COLO829 (cell line): ENCODE measurements at regions not wholly inside any gene's neighbourhood (a gene's known extent, or its start where the extent isn't known, plus 50 kb on each side); places are given as distances from the start of the nearest gene placed in this dataset.

Experiments
- DNase-seq: peaks from one replicate; pipeline ENCODE4 v3.0.0; 2012; ENCODE audit warnings: low spot score

DNA sequence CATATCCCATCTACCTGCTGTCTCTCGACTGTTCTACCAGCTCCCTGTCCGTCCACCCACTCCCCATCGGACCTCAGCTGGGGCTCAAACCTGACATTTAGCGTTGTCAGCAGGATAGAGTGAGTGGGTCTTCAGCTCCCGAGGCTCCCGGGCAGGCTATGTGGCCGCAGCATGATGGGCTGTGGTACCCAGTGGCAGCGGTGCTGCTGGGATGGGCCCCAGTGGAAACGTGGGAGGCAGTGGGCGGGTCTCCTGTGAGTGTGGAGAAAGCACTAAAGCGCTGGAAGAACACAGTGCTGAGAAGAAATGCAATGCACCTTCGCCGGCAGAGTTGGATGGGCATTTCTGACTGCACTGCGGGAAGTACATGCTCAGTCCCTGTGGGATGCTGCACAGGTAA lies 204.8 kb upstream of the SYT4 start:
- DNase-seq = no peak

DNA sequence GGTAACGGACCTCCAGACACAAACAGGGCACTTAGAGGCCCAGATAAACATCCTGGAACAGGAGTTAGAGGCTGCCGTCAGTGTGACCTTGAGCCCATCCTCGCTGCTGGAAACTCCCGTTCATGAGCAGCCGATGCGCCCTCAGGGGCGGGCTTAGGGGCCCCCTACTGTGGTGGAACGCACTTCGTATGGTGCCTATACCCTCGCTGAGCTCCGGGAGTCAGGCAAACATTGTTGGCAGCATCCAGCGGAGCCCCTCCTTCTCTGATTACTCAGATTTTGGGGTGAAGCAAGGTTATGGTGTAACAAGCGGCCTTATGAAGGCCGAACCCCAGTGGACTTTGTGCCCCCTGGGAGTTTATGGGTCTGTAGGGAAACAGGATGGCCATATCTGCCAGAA lies 205.3 kb upstream of the SYT4 start:
- no peak for DNase-seq

DNA sequence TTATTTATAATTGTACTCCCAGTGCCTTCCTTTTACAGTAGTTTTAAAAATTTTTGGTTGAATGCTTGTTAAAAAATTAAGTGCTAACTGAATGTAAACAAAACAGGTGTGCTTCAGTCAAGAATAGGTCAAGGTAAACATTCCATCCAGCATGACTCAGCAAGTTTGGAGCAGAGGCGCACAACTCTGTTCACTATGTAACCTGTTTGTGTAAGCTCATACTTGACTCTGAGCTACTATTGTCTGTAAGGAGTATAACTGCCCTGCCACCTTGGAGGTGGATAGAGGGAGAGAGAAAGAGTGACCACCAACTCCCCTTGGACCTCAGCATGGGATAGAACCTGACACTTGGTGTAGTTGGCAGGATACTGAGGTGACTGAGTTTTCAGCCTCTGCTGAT lies 207.4 kb upstream of the SYT4 start:
- DNase-seq = no peak

DNA sequence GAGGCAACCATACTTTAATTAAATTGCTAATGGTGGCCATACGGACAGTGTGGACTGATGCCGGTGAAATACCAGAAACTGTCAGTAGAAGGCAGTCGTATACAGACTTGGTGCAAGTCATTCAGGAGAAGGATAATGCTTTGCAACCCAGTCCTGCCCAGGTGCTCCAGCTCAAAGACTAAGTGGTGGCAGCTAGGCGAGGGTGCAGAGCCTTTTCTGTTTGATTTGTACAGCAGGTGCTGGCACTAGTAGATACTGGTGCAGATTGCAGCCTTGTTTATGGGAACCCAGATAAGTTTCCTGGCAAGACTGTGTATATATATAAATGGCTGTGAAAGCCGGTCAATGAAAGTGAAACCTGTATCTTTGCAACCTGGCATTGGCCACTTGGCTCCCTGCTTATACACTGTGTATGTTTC lies 208.3 kb upstream of the SYT4 start:
- DNase-seq = no peak

DNA sequence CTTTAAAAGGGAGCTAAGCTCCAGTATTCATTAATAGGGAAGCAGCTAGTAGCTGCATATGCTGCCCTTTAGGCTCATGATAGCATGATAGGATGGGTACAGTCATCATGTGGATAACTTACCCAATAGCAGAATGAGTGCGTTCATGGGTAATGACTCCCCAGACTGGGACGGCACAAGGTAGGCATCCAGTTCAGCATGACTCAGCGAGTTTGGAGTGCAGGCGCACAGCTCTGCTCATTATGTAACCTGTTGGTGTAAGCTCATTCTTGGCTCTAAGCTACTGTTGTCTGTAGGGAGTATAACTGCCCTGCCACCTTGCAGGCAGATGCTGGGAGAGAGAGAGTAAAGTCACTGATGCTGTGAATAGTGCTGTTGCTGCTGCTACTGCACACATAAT lies 209.2 kb upstream of the SYT4 start:
- DNase-seq = no peak

DNA sequence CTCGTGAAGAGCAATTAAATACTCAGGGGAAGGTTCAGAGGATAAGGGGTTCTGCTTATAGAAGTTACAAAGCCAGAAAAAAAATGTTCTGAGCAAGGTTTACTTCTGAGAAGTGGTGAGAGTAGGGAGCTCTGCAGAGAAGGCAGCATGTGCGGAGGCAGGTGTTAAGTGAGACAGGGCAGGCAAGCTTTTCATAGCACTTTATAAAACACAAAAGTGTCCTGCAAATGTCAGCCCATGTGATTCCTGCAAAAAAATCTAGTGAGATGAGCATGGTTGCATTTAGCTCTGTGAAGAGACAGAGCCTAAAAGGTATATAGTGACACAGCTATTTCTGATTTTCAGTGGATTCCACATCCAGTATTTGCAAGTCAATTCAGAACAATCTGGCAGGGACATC lies 223.8 kb upstream of the SYT4 start:
- DNase-seq = no peak

DNA sequence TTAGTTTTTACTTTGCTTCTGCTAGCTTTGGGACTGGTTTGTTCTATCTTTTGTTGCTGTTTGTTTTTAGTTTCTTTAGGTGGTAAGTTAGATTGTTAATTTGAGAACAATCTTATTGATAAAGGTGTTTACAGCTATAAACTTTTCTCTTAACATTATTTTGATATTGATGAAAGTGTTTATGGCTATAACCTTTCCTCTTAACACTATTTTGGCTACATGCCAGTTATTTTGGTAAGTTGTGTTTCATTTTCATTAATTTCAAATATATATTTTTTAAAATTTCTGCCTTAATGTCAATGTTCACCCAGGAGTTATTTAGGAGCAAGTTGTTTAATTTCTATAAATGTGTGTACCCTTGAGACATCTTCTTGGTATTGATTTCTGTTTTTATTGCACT lies 229.6 kb upstream of the SYT4 start:
- no peak for DNase-seq

DNA sequence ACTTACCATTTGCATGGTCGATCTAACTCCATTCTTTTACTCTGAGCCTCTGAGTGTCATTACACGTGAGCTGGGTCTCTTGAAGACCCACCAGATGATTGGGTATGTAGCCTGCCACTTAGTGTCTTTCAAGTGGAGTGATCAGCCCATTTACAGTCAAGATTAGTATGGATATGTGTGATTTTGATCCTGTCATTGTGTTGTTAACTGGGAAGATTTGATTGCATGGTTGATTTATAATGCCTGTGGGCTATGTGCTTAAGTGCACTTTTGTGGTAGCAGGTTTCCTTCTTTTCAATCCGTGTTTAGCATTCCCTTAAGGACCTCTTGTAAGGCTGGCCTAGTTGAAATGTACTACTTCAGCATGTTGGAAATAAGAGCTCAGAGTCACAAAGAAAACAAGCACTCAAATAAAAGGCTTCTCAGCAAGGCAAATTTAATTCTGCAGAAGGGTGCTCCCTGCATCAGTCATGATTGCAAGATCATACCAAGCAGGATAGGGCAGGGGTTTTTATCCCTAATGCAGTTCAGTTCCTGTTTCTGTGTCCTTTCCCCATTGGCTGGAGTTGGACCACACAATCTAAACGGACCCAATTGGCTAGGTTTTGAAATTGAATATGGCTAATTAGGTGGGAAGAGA lies 230.7 kb upstream of the SYT4 start:
- DNase-seq = no peak

DNA sequence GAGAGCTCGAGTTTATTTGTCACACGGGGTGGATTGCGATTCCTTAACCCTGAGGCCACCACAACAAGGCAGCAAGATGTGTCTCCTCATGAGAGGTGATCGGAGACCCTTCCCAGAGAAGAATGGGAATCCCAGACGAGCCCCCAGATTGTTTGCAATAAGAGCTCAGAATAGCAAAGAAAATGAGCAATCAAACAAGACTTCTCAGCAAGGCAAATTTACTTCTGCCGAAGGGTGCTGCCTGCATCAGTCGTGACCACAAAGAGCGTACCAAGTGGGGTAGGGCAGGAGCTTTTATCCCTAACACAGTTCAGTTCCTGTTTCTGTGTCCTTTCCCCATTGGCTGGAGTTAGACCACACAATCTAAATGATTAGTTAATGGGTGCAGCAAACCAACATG lies 237.5 kb upstream of the SYT4 start:
- no peak for DNase-seq

DNA sequence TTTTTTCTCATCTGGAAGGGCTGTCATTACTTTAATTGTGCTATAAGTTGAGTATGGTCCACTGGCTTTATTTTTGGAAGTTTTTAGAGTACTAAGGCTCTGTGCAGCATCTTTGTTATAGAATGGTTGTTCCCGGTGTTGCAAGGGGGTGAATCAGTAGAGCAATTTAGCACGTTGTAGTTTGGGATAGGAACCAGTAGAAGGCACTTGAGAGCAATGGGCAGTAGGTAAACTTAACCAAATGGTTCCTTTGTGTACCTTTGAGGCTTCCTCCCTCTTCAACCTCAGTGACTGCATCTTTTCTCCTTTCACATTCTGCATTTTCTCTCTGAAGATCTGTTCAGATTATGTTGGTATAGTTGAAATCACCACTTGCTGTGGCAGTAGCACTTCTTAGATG lies 238.2 kb upstream of the SYT4 start:
- DNase-seq = no peak

DNA sequence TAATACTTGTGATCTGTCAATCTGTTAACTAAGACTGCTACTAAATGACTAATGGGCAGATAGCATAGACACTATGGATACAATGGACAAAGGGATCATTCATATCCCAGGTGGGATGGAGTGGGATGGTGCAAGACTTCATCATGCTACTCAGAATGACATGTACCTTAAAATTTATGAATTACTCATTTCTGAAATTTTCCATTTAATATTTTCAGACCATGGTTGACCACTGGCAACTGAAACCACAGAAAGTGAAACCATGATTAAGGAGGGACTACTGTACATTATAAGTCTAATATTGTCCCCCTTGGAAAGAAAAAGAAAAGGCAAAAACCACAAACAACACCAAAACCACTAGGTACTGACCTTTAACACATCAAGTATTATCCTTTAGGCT lies 247.0 kb upstream of the SYT4 start:
- DNase-seq = no peak

DNA sequence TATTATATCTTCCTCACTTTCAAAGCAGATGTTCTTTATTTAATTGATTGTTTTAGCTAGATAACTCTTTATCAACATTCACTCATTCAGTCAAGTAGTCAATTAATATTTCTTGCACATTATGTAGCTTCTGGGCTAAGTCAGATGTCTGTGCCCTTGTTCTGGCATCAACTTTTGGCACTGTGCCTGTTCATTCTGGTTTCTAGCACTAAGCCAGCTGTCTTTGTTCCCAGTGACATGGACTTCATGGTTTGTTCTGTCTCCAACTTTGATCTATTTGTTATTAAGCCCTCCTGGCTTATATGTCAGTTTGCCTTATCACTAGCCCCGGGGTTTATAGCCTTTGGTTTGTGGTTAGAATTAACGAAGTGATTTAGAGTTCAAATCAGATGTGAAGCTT lies 247.9 kb upstream of the SYT4 start:
- no peak for DNase-seq

DNA sequence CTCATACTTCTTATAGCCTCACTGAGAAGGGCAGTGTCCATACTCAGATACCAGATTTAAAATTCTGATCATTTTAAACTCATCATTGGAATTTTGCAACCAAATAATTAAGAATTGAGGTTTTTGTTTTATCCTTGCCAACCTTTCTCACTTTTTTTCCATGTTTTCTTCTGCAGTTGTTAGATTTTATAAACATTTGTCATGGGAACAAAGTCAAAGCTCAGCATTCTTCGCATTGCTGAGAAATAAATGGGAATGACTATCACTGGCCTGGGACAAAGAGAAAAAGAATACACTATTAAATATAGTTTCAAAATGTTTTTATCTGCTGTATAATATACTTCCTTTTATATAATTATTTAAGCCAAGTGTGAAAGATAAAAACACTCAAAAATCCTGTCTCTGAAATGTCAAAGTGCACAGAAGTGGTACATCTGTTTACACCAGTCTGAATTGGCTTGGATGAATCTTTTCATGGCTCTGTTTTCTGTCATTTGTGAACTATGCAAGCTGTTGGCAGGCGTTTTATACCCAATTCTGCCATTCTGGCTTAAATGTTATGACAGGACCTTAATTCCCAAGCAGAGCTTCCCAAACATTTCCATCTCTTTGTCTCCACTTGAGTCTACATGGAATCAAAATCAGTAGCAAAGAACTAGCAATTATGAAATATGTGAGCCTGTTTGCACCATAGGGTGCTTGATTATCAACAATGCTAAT lies 249.3 kb upstream of the SYT4 start:
- DNase-seq = no peak

DNA sequence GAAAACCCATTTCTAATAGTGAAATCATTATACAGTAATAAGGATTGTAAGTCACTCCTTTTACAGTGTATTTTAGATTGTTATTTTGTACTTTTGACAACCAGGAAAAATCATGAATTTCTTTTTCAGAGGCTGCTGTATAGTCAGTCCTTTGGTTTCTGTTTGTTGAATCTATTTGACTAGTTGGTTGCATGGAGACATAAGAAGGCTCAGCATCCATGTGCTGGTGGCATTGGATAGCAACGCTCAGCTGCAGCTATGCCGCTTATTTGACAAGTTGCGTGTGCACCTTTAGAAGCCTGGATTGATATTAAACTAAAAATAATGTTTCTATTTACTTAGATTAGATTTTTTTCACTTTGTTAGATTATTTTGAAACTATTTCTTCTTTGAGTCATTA lies 254.1 kb upstream of the SYT4 start:
- no peak for DNase-seq

DNA sequence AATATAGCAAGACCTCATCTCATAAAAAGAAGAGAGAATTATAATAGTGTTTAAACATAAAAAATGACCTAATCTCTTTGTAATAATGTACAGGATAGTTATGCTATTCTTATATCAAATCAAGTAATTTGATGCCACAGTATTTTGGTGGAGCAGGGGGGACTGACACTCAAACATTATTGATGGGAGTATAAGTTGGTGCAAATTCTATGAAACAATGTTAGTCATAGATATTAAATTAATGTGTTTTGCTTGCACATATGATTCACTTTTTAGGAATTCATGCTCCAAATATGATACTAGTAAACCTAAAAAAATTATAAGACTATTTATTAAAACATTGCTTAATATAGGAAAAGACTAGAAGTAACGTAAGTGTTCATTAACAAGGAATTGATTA lies 256.1 kb upstream of the SYT4 start:
- DNase-seq = no peak

DNA sequence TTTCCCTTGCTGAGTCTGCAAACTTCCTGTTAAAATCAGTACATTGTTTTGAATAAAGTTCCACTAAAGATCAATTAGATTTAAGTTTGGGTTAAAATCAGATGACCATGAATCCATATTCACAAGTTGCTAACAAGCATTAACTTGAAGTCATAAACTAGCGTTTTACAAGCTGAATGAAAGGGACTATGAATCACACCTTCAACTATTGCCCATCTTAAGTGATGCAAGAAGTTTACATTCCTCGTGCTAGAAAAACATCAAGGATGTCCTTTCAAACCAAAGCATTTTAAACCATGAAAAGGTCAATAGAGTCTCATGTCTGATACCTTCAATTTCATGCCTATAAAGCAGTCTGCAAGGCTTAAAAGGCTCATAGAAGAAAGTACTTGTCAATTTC lies 257.2 kb upstream of the SYT4 start:
- DNase-seq = peak; percentile 6

DNA sequence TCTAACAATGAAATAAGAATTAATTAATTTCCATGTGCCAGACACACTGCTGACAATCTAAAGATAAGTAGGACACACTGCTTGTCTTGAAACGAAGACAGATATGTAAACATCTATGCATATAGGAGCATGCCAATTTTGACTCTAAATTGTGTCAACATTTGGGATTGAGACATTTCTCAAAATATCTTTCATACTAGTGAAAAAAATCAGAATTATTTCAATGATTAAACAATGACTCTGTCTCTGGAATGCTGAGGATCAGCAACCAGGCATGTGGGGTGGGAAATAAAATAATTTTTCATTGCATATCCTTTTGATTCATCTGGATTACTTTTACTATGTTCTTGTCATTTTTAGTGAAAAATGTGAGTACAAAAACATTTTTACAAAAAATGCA lies 262.6 kb upstream of the SYT4 start:
- no peak for DNase-seq

DNA sequence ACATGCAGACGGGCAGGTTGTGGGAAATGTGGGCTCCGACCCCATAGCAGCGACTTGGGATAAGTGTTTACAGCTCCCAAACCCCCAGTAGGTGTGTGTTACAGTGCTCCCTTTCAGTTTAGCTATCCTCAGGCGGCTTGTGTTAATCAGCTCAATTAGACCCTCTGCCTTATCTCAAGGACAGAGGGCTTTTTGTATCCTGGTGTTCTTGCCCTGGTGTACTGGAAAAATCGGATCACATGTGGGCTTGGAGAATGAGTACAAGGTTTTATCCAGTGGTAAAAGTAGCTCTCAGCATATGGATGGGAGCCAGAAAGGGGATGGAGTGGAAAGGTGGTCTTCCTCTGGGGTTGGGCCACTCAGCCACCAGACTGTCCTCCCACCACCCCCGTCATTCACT lies 264.7 kb upstream of the SYT4 start:
- DNase-seq = peak; percentile 20

DNA sequence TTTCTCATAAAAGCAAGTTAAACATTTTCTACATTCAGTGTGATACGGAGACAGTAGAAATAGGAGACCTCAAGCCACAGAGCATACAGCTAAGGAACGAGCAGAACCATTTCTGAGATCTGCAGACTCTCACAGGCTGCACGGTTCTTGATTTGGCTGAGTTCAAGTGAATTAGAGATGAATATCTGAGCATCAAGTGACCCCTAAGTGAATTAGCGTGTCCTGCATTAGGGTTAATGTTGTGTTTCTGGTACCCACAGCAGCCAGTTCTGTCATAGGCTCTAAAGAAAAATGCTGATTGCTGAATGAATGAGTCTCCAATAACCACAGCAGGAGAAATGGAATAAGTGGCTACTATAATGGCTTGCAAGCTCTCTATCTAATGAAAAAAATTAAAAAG lies 265.9 kb upstream of the SYT4 start:
- DNase-seq = no peak

DNA sequence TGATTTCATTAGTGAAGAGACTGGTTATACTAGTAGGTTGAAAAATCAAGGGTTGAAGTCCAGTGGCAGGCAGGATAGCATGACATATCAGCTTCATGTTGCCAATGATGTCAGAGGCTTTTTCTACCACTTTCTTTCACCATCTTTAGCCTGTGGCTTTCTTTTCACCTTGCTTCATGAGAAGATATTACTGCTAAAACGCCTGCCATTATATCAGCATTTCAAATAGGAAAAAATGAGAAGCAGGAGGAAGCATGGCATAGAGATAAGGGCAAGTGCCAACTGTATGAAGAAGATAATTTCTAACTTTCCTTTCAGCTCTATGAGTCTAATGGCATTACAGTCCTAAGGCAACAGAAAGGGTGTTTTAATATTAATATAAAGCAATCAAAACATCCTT lies 270.2 kb upstream of the SYT4 start:
- DNase-seq = no peak

DNA sequence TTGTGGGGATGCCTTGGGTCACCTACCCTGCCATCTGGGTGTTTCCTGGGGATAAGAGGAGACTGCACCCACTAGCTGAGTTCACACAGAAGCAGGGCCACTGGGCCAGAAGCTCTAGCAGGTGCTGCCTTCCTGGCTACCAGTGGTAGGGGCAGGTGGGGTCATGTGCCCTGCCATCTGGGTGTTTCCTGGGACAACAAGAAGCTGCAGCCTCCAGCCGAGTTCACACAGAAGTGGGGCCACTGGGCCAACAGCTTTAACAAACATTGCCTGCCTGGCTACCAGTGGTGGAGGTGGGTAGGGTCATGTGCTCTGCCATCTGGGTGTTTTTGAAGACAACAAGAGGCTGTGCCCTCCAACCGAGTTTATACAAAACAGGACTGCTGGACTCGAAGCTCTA lies 282.2 kb upstream of the SYT4 start:
- DNase-seq = no peak

DNA sequence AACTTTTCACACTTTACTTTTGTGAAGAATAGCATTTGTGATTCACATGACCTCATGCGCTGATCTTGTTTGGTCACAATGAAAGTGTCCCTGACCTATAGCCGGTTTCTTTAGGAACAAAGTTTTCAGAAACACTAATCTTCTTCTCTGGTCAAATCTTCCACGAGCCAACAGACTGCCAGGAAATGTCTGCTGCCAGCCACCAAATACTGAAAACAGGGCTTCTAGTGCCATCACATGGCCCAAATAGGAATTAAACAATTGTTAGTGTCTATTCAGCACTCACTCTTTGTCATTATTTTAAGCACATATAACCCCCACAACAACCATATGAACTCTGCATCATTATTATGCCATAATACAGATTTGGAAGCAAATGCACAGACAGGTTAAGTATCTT lies 286.5 kb upstream of the SYT4 start:
- DNase-seq = peak; percentile 51

DNA sequence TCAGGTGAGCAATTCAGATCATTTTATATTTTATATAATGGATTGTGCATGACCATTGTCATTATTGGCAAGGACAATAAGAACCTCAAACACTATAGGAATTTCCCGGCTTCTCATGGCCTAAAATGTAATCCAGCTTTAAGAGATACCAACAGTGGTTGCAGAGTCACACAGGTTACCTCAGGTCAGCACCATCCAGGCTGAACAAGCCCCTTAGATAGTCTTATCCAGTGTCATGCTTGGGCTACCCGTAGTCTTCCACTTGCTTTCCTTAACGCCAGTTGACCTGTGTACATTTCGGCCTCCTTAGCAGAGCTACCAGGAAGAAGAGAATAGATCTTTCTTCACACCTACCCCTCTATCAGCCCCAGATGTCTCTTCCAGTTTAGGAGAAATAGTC lies 293.3 kb upstream of the SYT4 start:
- no peak for DNase-seq

DNA sequence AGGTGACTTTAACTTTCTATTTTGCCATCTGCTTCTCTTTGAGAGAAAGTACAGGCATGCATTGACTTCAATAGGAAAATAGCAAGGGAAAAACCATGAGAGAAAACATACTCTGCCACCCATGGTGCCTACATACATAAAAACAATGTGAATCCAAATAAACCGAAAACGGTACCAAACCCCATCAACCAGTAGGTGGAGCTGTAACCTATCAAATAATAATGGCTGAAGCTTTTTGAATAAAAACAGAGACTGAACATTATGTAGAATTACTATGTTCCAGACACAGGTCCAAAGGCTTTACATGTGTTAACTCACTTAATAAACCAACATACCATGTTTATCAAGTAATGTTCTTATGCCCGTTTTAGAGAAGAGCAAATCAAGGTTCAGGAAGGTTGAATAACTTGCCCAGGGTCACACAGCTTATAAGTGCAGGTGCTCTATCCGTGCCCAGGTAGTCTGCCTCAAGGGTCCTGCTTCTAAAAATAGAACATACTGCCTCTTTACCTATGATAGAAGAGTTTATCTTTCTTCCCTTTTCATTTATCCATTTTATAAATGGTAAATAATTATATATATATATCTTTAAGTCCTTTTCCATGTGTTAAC lies 293.9 kb upstream of the SYT4 start:
- peak; percentile 48 for DNase-seq
